CD14-positive monocyte (primary cell): ENCODE measurements at regions not wholly inside any gene's neighbourhood (a gene's known extent, or its start where the extent isn't known, plus 50 kb on each side); places are given as distances from the start of the nearest gene placed in this dataset.
"Not testable (repeated sequence)": the region's sequence is repeated elsewhere in the genome, so short reads cannot be mapped to it uniquely, and the experiment has no call there.

Source experiments
- DNase-seq, 3 donors: peaks; one replicate each; pipeline ENCODE4 v3.0.0-alpha.2; 2011 to 2022
- H2AFZ ChIP-seq: 2 replicates; pipeline ENCODE4 v1.6.0; 2012; ENCODE audit warnings: mild to moderate bottlenecking, low read depth, low read length, inconsistent platforms; ENCODE audit not compliant: insufficient read depth, poor library complexity, severe bottlenecking
- H3K27ac ChIP-seq, 2 donors: 1 replicate in 1 of 2; 2 replicates in 1 of 2; pipeline ENCODE4 v1.5.1; 2012 to 2013; ENCODE audit warnings: low read length in 2 of 2, control low read depth in 1 of 2, inconsistent platforms in 1 of 2, low read depth in 1 of 2, mild to moderate bottlenecking in 1 of 2
- H3K27me3 ChIP-seq, 2 donors: one replicate each; pipeline versions ENCODE4 v1.6.0 to v1.6.1; 2011 to 2013; ENCODE audit warnings: low read length in 2 of 2; ENCODE audit not compliant: control insufficient read depth in 2 of 2, insufficient read depth in 2 of 2
- H3K36me3 ChIP-seq, 2 donors: replicated peaks in 1 of 2; 1 replicate in 1 of 2; 2 replicates in 1 of 2; pipeline versions ENCODE4 v1.5.1 to v1.6.1; 2012 to 2013; ENCODE audit warnings: low read length in 2 of 2, control low read depth in 1 of 2, inconsistent platforms in 1 of 2, mild to moderate bottlenecking in 1 of 2; ENCODE audit not compliant: insufficient read depth in 2 of 2, control insufficient read depth in 1 of 2
- H3K4me1 ChIP-seq, 2 donors: 1 replicate in 1 of 2; 2 replicates in 1 of 2; pipeline versions ENCODE4 v1.5.1 to v1.6.1; 2012 to 2013; ENCODE audit warnings: low read length in 2 of 2, control low read depth in 1 of 2, inconsistent platforms in 1 of 2, mild to moderate bottlenecking in 1 of 2, moderate library complexity in 1 of 2; ENCODE audit not compliant: insufficient read depth in 2 of 2, control insufficient read depth in 1 of 2
- H3K4me2 ChIP-seq: replicated peaks from 2 replicates; pipeline ENCODE3; 2012; ENCODE audit warnings: low read length, moderate library complexity, mild to moderate bottlenecking; ENCODE audit not compliant: poor library complexity, severe bottlenecking; ENCODE audit errors: extremely low read depth
- H3K4me3 ChIP-seq, 3 experiments: fragments of 200-600 bp in 1 of 3; sonication (generic) in 1 of 3; replicated peaks in 1 of 3; 1 replicate in 2 of 3; 2 replicates in 1 of 3; pipeline ENCODE4 v1.5.1; 2011 to 2013; ENCODE audit warnings: low read length in 3 of 3, mild to moderate bottlenecking in 3 of 3, control low read depth in 2 of 3, low read depth in 2 of 3, inconsistent platforms in 1 of 3, moderate library complexity in 1 of 3
- H3K79me2 ChIP-seq: 2 replicates; pipeline ENCODE4 v1.6.0; 2012; ENCODE audit warnings: mild to moderate bottlenecking, control low read depth, inconsistent platforms, low read length, moderate library complexity; ENCODE audit not compliant: insufficient read depth
- H3K9ac ChIP-seq: 2 replicates; pipeline ENCODE4 v1.6.0; 2017; ENCODE audit warnings: low read length, mild to moderate bottlenecking; ENCODE audit not compliant: insufficient read depth, poor library complexity, severe bottlenecking
- H3K9me3 ChIP-seq, 2 donors: replicated peaks in 1 of 2; 1 replicate in 1 of 2; 2 replicates in 1 of 2; pipeline versions ENCODE4 v1.5.1 to v1.6.1; 2012 to 2013; ENCODE audit warnings: low read length in 2 of 2, control low read depth in 1 of 2; ENCODE audit not compliant: control insufficient read depth in 1 of 2, insufficient read depth in 1 of 2
- H4K20me1 ChIP-seq: 2 replicates; pipeline ENCODE4 v1.6.0; 2012; ENCODE audit warnings: mild to moderate bottlenecking, low read length, control low read depth, moderate library complexity; ENCODE audit not compliant: insufficient read depth
- H3K27ac Mint-ChIP-seq, 7 donors: one replicate each; pipeline ENCODE4 v1.8.0; 2020; ENCODE audit warnings: mild to moderate bottlenecking in 7 of 7, mixed read lengths in 7 of 7, moderate library complexity in 6 of 7, inconsistent platforms in 2 of 7
- H3K27me3 Mint-ChIP-seq, 3 donors: one replicate each; pipeline ENCODE4 v1.8.0; 2021 to 2022; ENCODE audit warnings: low read depth in 3 of 3, mild to moderate bottlenecking in 3 of 3, mixed read lengths in 3 of 3, moderate library complexity in 3 of 3, inconsistent platforms in 1 of 3
- H3K36me3 Mint-ChIP-seq, 2 donors: one replicate each; pipeline ENCODE4 v1.8.0; 2020; ENCODE audit warnings: mixed read lengths in 2 of 2, inconsistent platforms in 1 of 2, mild to moderate bottlenecking in 1 of 2
- H3K4me1 Mint-ChIP-seq: one replicate; pipeline ENCODE4 v1.8.0; 2020; ENCODE audit warnings: mild to moderate bottlenecking, mixed read lengths
- H3K4me3 Mint-ChIP-seq, 2 donors: one replicate each; pipeline ENCODE4 v1.8.0; 2020; ENCODE audit warnings: mild to moderate bottlenecking in 2 of 2, mixed read lengths in 2 of 2, moderate library complexity in 1 of 2
- H3K9me3 Mint-ChIP-seq, 7 donors: one replicate each; pipeline ENCODE4 v1.8.0; 2020 to 2022; ENCODE audit warnings: mixed read lengths in 7 of 7, mild to moderate bottlenecking in 6 of 7, moderate library complexity in 6 of 7, inconsistent platforms in 2 of 7
- WGBS: methylation state at CpG from one replicate; pipeline ENCODE4 v1.1.5; 2013; ENCODE audit warnings: missing lambda C conversion rate; ENCODE audit not compliant: insufficient coverage; 5-methylcytosine and 5-hydroxymethylcytosine counted together
- intact Hi-C, 2 donors: fragments of 100-400 bp; cut with micrococcal nuclease; formaldehyde crosslinking; loops; one replicate each; pipeline versions ENCODE4 v1.15.0 to v1.15.1; 2023
- TF ChIP-seq, protein P1 (sequence below): fragments of 200-600 bp; IDR thresholded peaks from one replicate; pipeline ENCODE4 v1.8.0; 2022; ENCODE audit warnings: antibody characterized with exemption, mild to moderate bottlenecking

- Histone ChIP-seq H4K20me1 (no peaks in the 10 kb centered on the region), H3K4me3 (no peak overlapping the region), H3K4me2 (no peak overlapping the region), H3K9ac (no peak overlapping the region), H3K36me3 (no peaks in the 10 kb centered on the region), H3K9me3 (peaks cover 4 to 5% of the 10 kb centered on the region in 2 donors), H3K27ac (no peak overlapping the region), H3K79me2 (no peaks in the 10 kb centered on the region), H3K27me3 (no peaks in the 10 kb centered on the region), H3K4me1 (no peaks in the 10 kb centered on the region), H2AFZ (no peak overlapping the region)
- H3K4me3 Mint-ChIP-seq = no peak overlapping the region
- DNase-seq = no peak
- H3K9me3 Mint-ChIP-seq = peaks cover 12 to 50% (median 18%) of the 10 kb centered on the region in 7 donors
- no CpG with 5 or more reads among the region's 2 CpGs for WGBS
- peaks cover 2 to 3% (median 2%) of the 10 kb centered on the region in 3 donors for H3K27me3 Mint-ChIP-seq
- peak overlapping the region in 1 of 7 donors; percentile 23 for H3K27ac Mint-ChIP-seq
- no peaks in the 10 kb centered on the region for H3K36me3 Mint-ChIP-seq
- H3K4me1 Mint-ChIP-seq = peaks cover 8% of the 10 kb centered on the region
- TF ChIP-seq, protein P1, sequence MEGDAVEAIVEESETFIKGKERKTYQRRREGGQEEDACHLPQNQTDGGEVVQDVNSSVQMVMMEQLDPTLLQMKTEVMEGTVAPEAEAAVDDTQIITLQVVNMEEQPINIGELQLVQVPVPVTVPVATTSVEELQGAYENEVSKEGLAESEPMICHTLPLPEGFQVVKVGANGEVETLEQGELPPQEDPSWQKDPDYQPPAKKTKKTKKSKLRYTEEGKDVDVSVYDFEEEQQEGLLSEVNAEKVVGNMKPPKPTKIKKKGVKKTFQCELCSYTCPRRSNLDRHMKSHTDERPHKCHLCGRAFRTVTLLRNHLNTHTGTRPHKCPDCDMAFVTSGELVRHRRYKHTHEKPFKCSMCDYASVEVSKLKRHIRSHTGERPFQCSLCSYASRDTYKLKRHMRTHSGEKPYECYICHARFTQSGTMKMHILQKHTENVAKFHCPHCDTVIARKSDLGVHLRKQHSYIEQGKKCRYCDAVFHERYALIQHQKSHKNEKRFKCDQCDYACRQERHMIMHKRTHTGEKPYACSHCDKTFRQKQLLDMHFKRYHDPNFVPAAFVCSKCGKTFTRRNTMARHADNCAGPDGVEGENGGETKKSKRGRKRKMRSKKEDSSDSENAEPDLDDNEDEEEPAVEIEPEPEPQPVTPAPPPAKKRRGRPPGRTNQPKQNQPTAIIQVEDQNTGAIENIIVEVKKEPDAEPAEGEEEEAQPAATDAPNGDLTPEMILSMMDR = no peak
- intact Hi-C loops = no loop called here
Measured at GRCh38 chr14:71250347-71250746, 343.1 kb downstream of the PCNX1 start.

GRCh38 chr14:71250791-71251190 is 343.5 kb downstream of the PCNX1 start:
- H3K36me3 ChIP-seq = no peaks in the 10 kb centered on the region
- intact Hi-C loops = no loop called here
- no peaks in the 10 kb centered on the region for H3K4me1 ChIP-seq
- peaks cover 4 to 5% of the 10 kb centered on the region in 2 donors for H3K9me3 ChIP-seq
- no peaks in the 10 kb centered on the region for H4K20me1 ChIP-seq
- no peak overlapping the region for H3K27ac Mint-ChIP-seq
- no peak overlapping the region for H2AFZ ChIP-seq
- peaks cover 13 to 51% (median 19%) of the 10 kb centered on the region in 7 donors for H3K9me3 Mint-ChIP-seq
- no peaks in the 10 kb centered on the region for H3K79me2 ChIP-seq
- DNase-seq = no peak
- H3K4me3 Mint-ChIP-seq = no peak overlapping the region
- H3K4me2 ChIP-seq = no peak overlapping the region
- no peaks in the 10 kb centered on the region for H3K36me3 Mint-ChIP-seq
- no peak overlapping the region for H3K9ac ChIP-seq
- no peak overlapping the region for H3K27ac ChIP-seq
- H3K4me3 ChIP-seq = no peak overlapping the region
- H3K27me3 Mint-ChIP-seq = peaks cover 2 to 3% (median 2%) of the 10 kb centered on the region in 3 donors
- peaks cover 8% of the 10 kb centered on the region for H3K4me1 Mint-ChIP-seq
- no peaks in the 10 kb centered on the region for H3K27me3 ChIP-seq
- TF ChIP-seq, protein P1 = no peak

- H3K27ac Mint-ChIP-seq = peak overlapping the region in 5 of 7 donors; percentile 58 to 85 (median 70)
- intact Hi-C loops, H3K27ac ChIP-seq: not testable (repeated sequence)
Measured at GRCh38 chr14:71254091-71254719, 346.9 kb downstream of the PCNX1 start.

More at GRCh38 chr14:71254091-71254719, 346.9 kb downstream of the PCNX1 start:
- H3K4me1 Mint-ChIP-seq, H3K79me2 ChIP-seq, H2AFZ ChIP-seq, H3K36me3 ChIP-seq, H4K20me1 ChIP-seq, DNase-seq, H3K4me2 ChIP-seq, H3K4me1 ChIP-seq, H3K27me3 ChIP-seq, H3K36me3 Mint-ChIP-seq, H3K27me3 Mint-ChIP-seq, H3K9ac ChIP-seq: not testable (repeated sequence)
- peaks cover 23 to 47% (median 33%) of the 10 kb centered on the region in 7 donors for H3K9me3 Mint-ChIP-seq
- 76% methylated on average over 51 of the region's 53 CpGs for WGBS
- H3K9me3 ChIP-seq = peaks cover 20 to 27% of the 10 kb centered on the region in 2 donors
- H3K4me3 Mint-ChIP-seq = peak overlapping the region; percentile 76 to 80
- H3K4me3 ChIP-seq = peak overlapping the region in 1 of 3 experiments; percentile 20
